ENCODE measurements at regions not wholly inside any gene's neighbourhood (a gene's known extent, or its start where the extent isn't known, plus 50 kb on each side); places are given as distances from the start of the nearest gene placed in this dataset.
"Not testable (repeated sequence)": the region's sequence is repeated elsewhere in the genome, so short reads cannot be mapped to it uniquely, and the experiment has no call there.

- RAD21 ChIA-PET (ENCODE audit: unreplicated experiment); H3K9me3 ChIP-seq (replicated peaks; ENCODE audit: control insufficient read depth, insufficient read depth, low read length); H3K27ac ChIP-seq (ENCODE audit: control insufficient read depth, insufficient read depth); SMC1A ChIA-PET (ENCODE audit: uncharacterized antibody, unreplicated experiment); in situ Hi-C loops (cut with MboI); DNase-seq (ENCODE audit: low read depth, low spot score); H2AFZ ChIP-seq (ENCODE audit: control insufficient read depth, low read depth, low read length); ATAC-seq; POLR2A ChIA-PET; H3K4me3 ChIP-seq; H3K27me3 ChIP-seq (replicated peaks in 1 of 2; ENCODE audit: control insufficient read depth in 2 of 2, insufficient read depth in 2 of 2, low read length in 1 of 2); H3K36me3 ChIP-seq (ENCODE audit: control insufficient read depth in 2 of 2, insufficient read depth in 2 of 2, low read length in 1 of 2); intact Hi-C loops (cut with micrococcal nuclease; ENCODE audit: unreplicated experiment); H3K79me2 ChIP-seq (ENCODE audit: control insufficient read depth, insufficient read depth, low read length); H4K20me1 ChIP-seq (ENCODE audit: control insufficient read depth, insufficient read depth); H3K9ac ChIP-seq (ENCODE audit: control insufficient read depth, insufficient read depth, low read length); H3K4me1 ChIP-seq (ENCODE audit: control insufficient read depth, insufficient read depth, low read length); FAIRE-seq; BruUV-seq (replicated peaks); H3K4me2 ChIP-seq (ENCODE audit: control insufficient read depth, insufficient read depth): not testable (repeated sequence)
- WGBS (ENCODE audit: insufficient coverage, insufficient replicate concordance, low lambda C conversion rate, missing lambda C conversion rate), result 0% methylated on average over 20 of the region's 50 CpGs
- TF ChIP-seq RAD21 (IDR thresholded peaks at IDR 0.05; ENCODE audit: insufficient read depth, low read depth, low read length) (peak; percentile 28), SMARCA5 (IDR thresholded peaks at IDR 0.05) (peak; percentile 48; the same call in 1 of the 2 replicates), BHLHE40 (IDR thresholded peaks at IDR 0.05; ENCODE audit: borderline replicate concordance in 1 of 2, low read depth in 2 of 2, low read length in 1 of 2) (0 out of 4 replicates have a peak, but pooled peaks of 1 of the 2 experiments have one; percentile 24), CTCF (IDR thresholded peaks at IDR 0.05 in 2 of 3, conservative IDR thresholded peaks at IDR 0.05 in 1 of 3; ENCODE audit: control insufficient read depth in 2 of 3, extremely low read depth in 1 of 3, insufficient read depth in 1 of 3, low read depth in 3 of 3, low read length in 3 of 3) (peak; percentile 18 to 51 (median 42)), YY1 (IDR thresholded peaks at IDR 0.05; ENCODE audit: low read depth, low read length) (0 out of 2 replicates have a peak, but pooled peaks have one; percentile 27), SMC3 (IDR thresholded peaks at IDR 0.05; ENCODE audit: borderline replicate concordance, low read length) (peak; percentile 4; the same call in 1 of the 2 replicates)
- CTCF ChIA-PET, result interaction anchor here (0.6 kb wide), 1 partner anchor 341 kb away, joined by 3 read pairs; no protein-coding TSS in a partner anchor
Measured at GRCh38 chr17:83205387-83206035, 126.1 kb downstream of the METRNL start.

- H2AFZ ChIP-seq (ENCODE audit: control insufficient read depth, low read depth, low read length); SMC1A ChIA-PET (ENCODE audit: uncharacterized antibody, unreplicated experiment); H3K9me3 ChIP-seq (replicated peaks; ENCODE audit: control insufficient read depth, insufficient read depth, low read length); H3K36me3 ChIP-seq (ENCODE audit: control insufficient read depth in 2 of 2, insufficient read depth in 2 of 2, low read length in 1 of 2); DNase-seq (ENCODE audit: low read depth, low spot score); H3K9ac ChIP-seq (ENCODE audit: control insufficient read depth, insufficient read depth, low read length); H3K27me3 ChIP-seq (replicated peaks in 1 of 2; ENCODE audit: control insufficient read depth in 2 of 2, insufficient read depth in 2 of 2, low read length in 1 of 2); POLR2A ChIA-PET; BruUV-seq (replicated peaks); H3K27ac ChIP-seq (ENCODE audit: control insufficient read depth, insufficient read depth); H3K4me2 ChIP-seq (ENCODE audit: control insufficient read depth, insufficient read depth); FAIRE-seq; ATAC-seq; RAD21 ChIA-PET (ENCODE audit: unreplicated experiment); H4K20me1 ChIP-seq (ENCODE audit: control insufficient read depth, insufficient read depth); in situ Hi-C loops (cut with MboI); H3K79me2 ChIP-seq (ENCODE audit: control insufficient read depth, insufficient read depth, low read length); H3K4me1 ChIP-seq (ENCODE audit: control insufficient read depth, insufficient read depth, low read length); H3K4me3 ChIP-seq; intact Hi-C loops (cut with micrococcal nuclease; ENCODE audit: unreplicated experiment): not testable (repeated sequence)
- WGBS (ENCODE audit: insufficient coverage, insufficient replicate concordance, low lambda C conversion rate, missing lambda C conversion rate), result 92% methylated on average over 2 of the region's 3 CpGs
- CTCF ChIA-PET, result interaction anchor here (0.6 kb wide), 1 partner anchor 342 kb away, joined by 3 read pairs; no protein-coding TSS in a partner anchor
Measured at GRCh38 chr17:83206036-83206394, 126.6 kb downstream of the METRNL start.

DNA sequence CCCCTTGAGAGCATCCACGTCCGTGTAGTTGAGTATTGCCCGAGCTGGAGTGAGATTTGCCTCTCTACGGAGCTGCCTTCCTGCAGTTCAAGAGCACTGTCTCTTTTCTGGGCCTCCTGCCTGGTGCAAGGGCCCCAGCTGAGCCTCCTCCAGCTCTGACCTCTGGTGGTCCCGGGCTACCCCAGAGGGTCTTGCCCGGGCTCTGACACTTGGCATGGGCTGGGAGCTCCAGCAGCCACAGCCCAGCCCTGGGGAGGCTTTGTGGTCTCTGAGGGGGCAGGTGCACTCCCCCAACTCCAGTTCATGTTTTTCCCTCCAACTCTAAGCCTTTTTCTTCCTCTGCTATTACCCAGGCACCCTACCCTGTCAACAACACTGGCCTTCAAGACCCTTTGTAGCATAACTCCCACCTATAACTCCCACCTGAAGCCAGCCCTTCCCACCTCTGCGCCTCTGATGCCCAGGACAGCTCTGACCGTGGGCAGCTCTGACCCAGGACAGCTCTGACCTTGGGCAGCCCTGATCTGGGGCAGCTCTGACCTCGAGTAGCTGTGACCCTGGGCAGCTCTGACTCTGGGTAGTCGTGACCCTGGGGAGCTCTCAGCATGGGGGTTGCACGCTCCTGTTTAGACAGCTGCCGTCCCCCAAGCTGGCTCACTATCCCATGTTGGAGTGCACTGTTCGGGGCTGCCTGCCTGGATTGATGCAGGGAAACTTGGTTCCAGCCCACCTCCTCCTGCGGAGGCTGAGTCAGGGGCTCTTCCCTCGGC is 127.6 kb downstream of the METRNL start:
- H3K9me3 ChIP-seq (replicated peaks; ENCODE audit: control insufficient read depth, insufficient read depth, low read length); POLR2A ChIA-PET; H3K9ac ChIP-seq (ENCODE audit: control insufficient read depth, insufficient read depth, low read length); H3K4me3 ChIP-seq; RAD21 ChIA-PET (ENCODE audit: unreplicated experiment); H4K20me1 ChIP-seq (ENCODE audit: control insufficient read depth, insufficient read depth); SMC1A ChIA-PET (ENCODE audit: uncharacterized antibody, unreplicated experiment); BruUV-seq (replicated peaks); FAIRE-seq; ATAC-seq; H2AFZ ChIP-seq (ENCODE audit: control insufficient read depth, low read depth, low read length); H3K27me3 ChIP-seq (replicated peaks in 1 of 2; ENCODE audit: control insufficient read depth in 2 of 2, insufficient read depth in 2 of 2, low read length in 1 of 2); H3K36me3 ChIP-seq (ENCODE audit: control insufficient read depth in 2 of 2, insufficient read depth in 2 of 2, low read length in 1 of 2); H3K79me2 ChIP-seq (ENCODE audit: control insufficient read depth, insufficient read depth, low read length); CTCF ChIA-PET; intact Hi-C loops (cut with micrococcal nuclease; ENCODE audit: unreplicated experiment); in situ Hi-C loops (cut with MboI); H3K27ac ChIP-seq (ENCODE audit: control insufficient read depth, insufficient read depth); DNase-seq (ENCODE audit: low read depth, low spot score); H3K4me2 ChIP-seq (ENCODE audit: control insufficient read depth, insufficient read depth); H3K4me1 ChIP-seq (ENCODE audit: control insufficient read depth, insufficient read depth, low read length): not testable (repeated sequence)
- 50% methylated on average over 9 of the region's 15 CpGs for WGBS (ENCODE audit: insufficient coverage, insufficient replicate concordance, low lambda C conversion rate, missing lambda C conversion rate)

All from GM12878 (cell line).